H1 (cell line): ENCODE measurements at regions not wholly inside any gene's neighbourhood (a gene's known extent, or its start where the extent isn't known, plus 50 kb on each side); places are given as distances from the start of the nearest gene placed in this dataset.

Experiments used
- CTCF ChIA-PET: fragments of 300-600 bp; sonication (Branson Sonifier 250); formaldehyde crosslinking; loops from one replicate; lab custom pipeline; 2021; ENCODE audit not compliant: partially characterized antibody; lab: Charles Lee
- POLR2A ChIA-PET: fragments of 300-600 bp; sonication (Branson Sonifier 250); formaldehyde crosslinking; loops from one replicate; lab custom pipeline; 2021; ENCODE audit warnings: inconsistent platforms; ENCODE audit not compliant: partially characterized antibody; lab: Charles Lee
- DNase-seq, 2 experiments: peaks; one replicate each; pipeline versions ENCODE4 v3.0.0 to v3.0.0-alpha.2; 2010 to 2022; ENCODE audit warnings: low spot score in 2 of 2, low read depth in 1 of 2, mixed read lengths in 1 of 2
- FAIRE-seq: peaks from 2 replicates; lab custom pipeline; 2011; peaks lifted over from hg19 to GRCh38; lab: Jason Lieb, UNC
- H2AFZ ChIP-seq: 2 replicates; pipeline ENCODE4 v1.8.1; 2012; ENCODE audit warnings: low read length, inconsistent platforms
- H2AK5ac ChIP-seq: 2 replicates; pipeline ENCODE4 v1.6.1; 2013; ENCODE audit warnings: low read depth, low read length
- H2BK120ac ChIP-seq: replicated peaks from 2 replicates; pipeline ENCODE3; 2013; ENCODE audit warnings: low read depth, low read length, inconsistent platforms
- H2BK12ac ChIP-seq: 2 replicates; pipeline ENCODE4 v1.6.1; 2013; ENCODE audit warnings: low read depth, low read length
- H2BK15ac ChIP-seq: 2 replicates; pipeline ENCODE4 v1.6.1; 2013; ENCODE audit warnings: low read length
- H2BK20ac ChIP-seq: 2 replicates; pipeline ENCODE4 v1.6.1; 2013; ENCODE audit warnings: low read length
- H2BK5ac ChIP-seq: 2 replicates; pipeline ENCODE4 v1.6.1; 2013; ENCODE audit warnings: low read depth, low read length
- H3K14ac ChIP-seq: 2 replicates; pipeline ENCODE4 v1.6.1; 2013; ENCODE audit warnings: inconsistent platforms; ENCODE audit not compliant: insufficient read length
- H3K18ac ChIP-seq: 2 replicates; pipeline ENCODE4 v1.6.1; 2013; ENCODE audit warnings: low read length; ENCODE audit errors: extremely low read depth
- H3K23ac ChIP-seq: 2 replicates; pipeline ENCODE4 v1.6.1; 2013; ENCODE audit warnings: inconsistent platforms; ENCODE audit not compliant: insufficient read length
- H3K23me2 ChIP-seq: 2 replicates; pipeline ENCODE4 v1.6.1; 2013; ENCODE audit warnings: low read depth, low read length
- H3K27ac ChIP-seq: 2 replicates; pipeline ENCODE4 v1.6.1; 2011; ENCODE audit warnings: low read depth, low read length, inconsistent platforms
- H3K27me3 ChIP-seq, 4 experiments: replicated peaks in 1 of 4; 1 replicate in 1 of 4; 2 replicates in 3 of 4; pipeline versions ENCODE4 v1.6.1 to v1.8.1; 2011 to 2013; ENCODE audit warnings: low read length in 3 of 4, mild to moderate bottlenecking in 3 of 4, inconsistent platforms in 2 of 4, mixed read lengths in 2 of 4, moderate library complexity in 1 of 4; ENCODE audit not compliant: control insufficient read depth in 3 of 4, insufficient read depth in 3 of 4; ENCODE audit errors: extremely low read depth in 1 of 4
- H3K36me3 ChIP-seq, 4 experiments: 2 replicates each; pipeline versions ENCODE4 v1.6.1 to v1.8.1; 2011 to 2013; ENCODE audit warnings: mild to moderate bottlenecking in 4 of 4, low read length in 3 of 4, moderate library complexity in 2 of 4, control low read depth in 1 of 4, inconsistent platforms in 1 of 4; ENCODE audit not compliant: insufficient read depth in 4 of 4, control insufficient read depth in 2 of 4
- H3K4ac ChIP-seq: replicated peaks from 2 replicates; pipeline ENCODE3; 2013; ENCODE audit warnings: low read length, low read depth, mixed read lengths, inconsistent platforms; ENCODE audit not compliant: insufficient read length
- H3K4me1 ChIP-seq, 4 experiments: replicated peaks in 1 of 4; 1 replicate in 1 of 4; 2 replicates in 3 of 4; pipeline versions ENCODE4 v1.6.1 to v1.8.1; 2011 to 2013; ENCODE audit warnings: low read length in 3 of 4, inconsistent platforms in 2 of 4, mixed read lengths in 1 of 4; ENCODE audit not compliant: insufficient read depth in 4 of 4, control insufficient read depth in 3 of 4
- H3K4me2 ChIP-seq, 2 experiments: 2 replicates each; pipeline versions ENCODE4 v1.6.1 to v1.8.1; 2011 to 2013; ENCODE audit warnings: low read depth in 2 of 2, low read length in 2 of 2, control low read depth in 1 of 2, inconsistent platforms in 1 of 2, mild to moderate bottlenecking in 1 of 2; ENCODE audit not compliant: insufficient read depth in 1 of 2
- H3K4me3 ChIP-seq, 4 experiments: fragments of 200-600, 300-600 bp in 1 of 4; sonication (generic), shearing (Covaris generic), sonication (Bioruptor Twin) in 1 of 4; 2 replicates each; pipeline versions ENCODE4 v1.5.1 to v1.8.1; 2011 to 2016; ENCODE audit warnings: low read length in 4 of 4, low read depth in 3 of 4, control low read depth in 2 of 4, inconsistent platforms in 2 of 4, mild to moderate bottlenecking in 2 of 4, mixed read lengths in 1 of 4, moderate library complexity in 1 of 4; ENCODE audit not compliant: insufficient read depth in 2 of 4; ENCODE audit errors: extremely low read depth in 1 of 4
- H3K56ac ChIP-seq: replicated peaks from 2 replicates; pipeline ENCODE3; 2013; ENCODE audit warnings: low read depth, mild to moderate bottlenecking, mixed read lengths, low read length, inconsistent platforms; ENCODE audit not compliant: insufficient read length
- H3K79me1 ChIP-seq: 2 replicates; pipeline ENCODE4 v1.6.1; 2013; ENCODE audit warnings: low read depth, low read length, control low read depth
- H3K79me2 ChIP-seq, 2 experiments: 2 replicates each; pipeline versions ENCODE4 v1.6.1 to v1.8.1; 2012 to 2013; ENCODE audit warnings: low read length in 2 of 2, mild to moderate bottlenecking in 2 of 2, inconsistent platforms in 1 of 2; ENCODE audit not compliant: insufficient read depth in 2 of 2, control insufficient read depth in 1 of 2
- H3K9ac ChIP-seq, 4 experiments: replicated peaks in 1 of 4; 1 replicate in 1 of 4; 2 replicates in 3 of 4; pipeline versions ENCODE4 v1.6.1 to v1.8.1; 2011 to 2013; ENCODE audit warnings: low read depth in 3 of 4, low read length in 3 of 4, control low read depth in 2 of 4, mild to moderate bottlenecking in 2 of 4, moderate library complexity in 2 of 4, inconsistent platforms in 1 of 4; ENCODE audit errors: extremely low read depth in 1 of 4
- H3K9me3 ChIP-seq, 2 experiments: 2 replicates each; pipeline versions ENCODE4 v1.6.1 to v1.8.1; 2012 to 2013; ENCODE audit warnings: mild to moderate bottlenecking in 2 of 2, moderate library complexity in 2 of 2, control low read depth in 1 of 2, inconsistent platforms in 1 of 2, low read depth in 1 of 2, low read length in 1 of 2, mixed read lengths in 1 of 2; ENCODE audit not compliant: insufficient read depth in 2 of 2
- H4K20me1 ChIP-seq, 2 experiments: replicated peaks in 1 of 2; 2 replicates each; pipeline versions ENCODE3 to v1.8.1; 2011 to 2013; ENCODE audit warnings: inconsistent platforms in 2 of 2, low read length in 2 of 2, mild to moderate bottlenecking in 1 of 2; ENCODE audit not compliant: insufficient read depth in 2 of 2, control insufficient read depth in 1 of 2
- H4K5ac ChIP-seq: 2 replicates; pipeline ENCODE4 v1.6.1; 2013; ENCODE audit warnings: low read length, low read depth, mixed read lengths, inconsistent platforms; ENCODE audit not compliant: insufficient read length
- H4K8ac ChIP-seq: 2 replicates; pipeline ENCODE4 v1.8.0; 2013; ENCODE audit warnings: mild to moderate bottlenecking, moderate library complexity, low read length, inconsistent platforms; ENCODE audit not compliant: insufficient read depth; ENCODE audit errors: extremely low read depth
- H4K91ac ChIP-seq: replicated peaks from 2 replicates; pipeline ENCODE3; 2013; ENCODE audit warnings: low read length, mixed read lengths, inconsistent platforms; ENCODE audit not compliant: insufficient read length
- KDM1A ChIP-seq: fragments of 200-600, 300-600 bp; sonication (generic); IDR thresholded peaks from 2 replicates; pipeline ENCODE4 v1.7.1; 2016; ENCODE audit warnings: mild to moderate bottlenecking, low read length, borderline replicate concordance
- PHF8 ChIP-seq: fragments of 200-600 bp; sonication (generic); conservative IDR thresholded peaks from 2 replicates; pipeline ENCODE4 v1.7.1; 2012; ENCODE audit warnings: low read depth, mild to moderate bottlenecking, inconsistent platforms, low read length, moderate library complexity
- POLR2A ChIP-seq, 2 experiments: IDR thresholded peaks; 1 replicate in 1 of 2; 2 replicates in 1 of 2; pipeline ENCODE4 v1.6.1; 2011; ENCODE audit warnings: low read depth in 2 of 2, low read length in 2 of 2, mild to moderate bottlenecking in 2 of 2; ENCODE audit errors: control extremely low read depth in 1 of 2
- WGBS, 2 experiments: shearing (Covaris generic) in 1 of 2; methylation state at CpG; one replicate each; pipeline versions ENCODE4 v1.1.6 to v1.1.7; 2013 to 2015; ENCODE audit warnings: low lambda C conversion rate in 2 of 2, mixed read lengths in 2 of 2, inconsistent platforms in 1 of 2, low coverage in 1 of 2, missing lambda C conversion rate in 1 of 2; ENCODE audit not compliant: insufficient replicate concordance in 2 of 2, insufficient coverage in 1 of 2, insufficient read length in 1 of 2; ENCODE audit errors: extremely low coverage in 1 of 2, missing lambda C conversion rate in 1 of 2; 5-methylcytosine and 5-hydroxymethylcytosine counted together

GRCh38 chr1:193418745-193419058 is 232.3 kb upstream of the B3GALT2 start:
- Histone ChIP-seq H4K20me1 (no peaks in the 10 kb centered on the region), H3K4me3 (no peak overlapping the region), H2BK12ac (no peak overlapping the region), H3K14ac (no peak overlapping the region), H3K79me2 (no peaks in the 10 kb centered on the region), H3K56ac (no peak overlapping the region), H3K4me2 (no peak overlapping the region), H3K4me1 (peaks cover 0 to 3% (median 0%) of the 10 kb centered on the region in 4 experiments; a peak in 2 of 7 replicates), H4K8ac (no peak overlapping the region), H3K4ac (no peak overlapping the region), H3K27ac (no peak overlapping the region), H2BK15ac (no peak overlapping the region), H4K5ac (no peak overlapping the region), H3K27me3 (no peaks in the 10 kb centered on the region), H2AK5ac (no peak overlapping the region), H3K79me1 (no peaks in the 10 kb centered on the region), H3K36me3 (no peaks in the 10 kb centered on the region), H3K23ac (no peak overlapping the region), H2AFZ (no peak overlapping the region), H2BK5ac (no peak overlapping the region), H3K18ac (no peak overlapping the region), H3K23me2 (no peaks in the 10 kb centered on the region; the same call in 1 of the 2 replicates), H2BK120ac (no peak overlapping the region), H2BK20ac (no peak overlapping the region), H3K9ac (no peak overlapping the region), H3K9me3 (no peaks in the 10 kb centered on the region), H4K91ac (no peak overlapping the region)
- FAIRE-seq (no peak), DNase-seq (no peak)
- POLR2A ChIA-PET, result no interaction called here
- TF ChIP-seq POLR2A (IDR thresholded peaks at IDR 0.05; ENCODE audit: control extremely low read depth in 1 of 2, low read depth in 2 of 2, low read length in 2 of 2), result no peak
- no peak for TF ChIP-seq PHF8
- no peak for TF ChIP-seq KDM1A
- CTCF ChIA-PET, result interaction anchor here (1.1 kb wide), 1 partner anchor 10 kb away, joined by 3 read pairs; no protein-coding TSS in a partner anchor
- WGBS, 2 experiments, result 94% methylated on average over 3 of the region's 3 CpGs; no CpG with 5 or more reads in 1 of the 2 experiments
